ENCODE measurements at regions not wholly inside any gene's neighbourhood (a gene's known extent, or its start where the extent isn't known, plus 50 kb on each side); places are given as distances from the start of the nearest gene placed in this dataset.

DNA sequence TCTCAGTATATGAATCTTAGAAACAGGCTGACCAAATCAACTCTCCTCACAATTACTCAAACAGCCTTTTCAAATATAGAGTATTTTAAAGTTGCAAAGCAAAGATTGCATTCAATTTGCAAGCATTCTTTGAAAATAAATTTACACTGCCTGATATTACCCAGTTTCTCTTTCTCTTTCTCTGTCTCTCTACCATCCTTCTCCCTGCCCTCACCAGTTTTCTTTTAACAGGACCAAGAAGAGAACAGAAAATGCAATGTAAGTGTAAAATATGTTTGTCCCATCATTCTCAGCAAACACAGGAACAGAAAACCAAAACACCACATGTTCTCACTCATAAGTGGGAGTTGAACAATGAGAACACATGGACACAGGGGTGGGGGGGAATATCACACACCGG, 520.3 kb upstream of the USP15 start:
- 54 to 63% methylated on average over 1 of the region's 1 CpG for WGBS, 2 donors
- Histone ChIP-seq H3K4me1 (no peaks in the 10 kb centered on the region), H3K36me3 (no peaks in the 10 kb centered on the region), H3K9me3 (no peaks in the 10 kb centered on the region), H3K27ac (no peak overlapping the region), H3K27me3 (no peaks in the 10 kb centered on the region), H3K4me3 (no peak overlapping the region)
- DNase-seq: no peak
- no peak for TF ChIP-seq EP300 (IDR thresholded peaks at IDR 0.05)
- no peak for TF ChIP-seq POLR2AphosphoS5 (IDR thresholded peaks at IDR 0.05)
- TF ChIP-seq, protein P1, sequence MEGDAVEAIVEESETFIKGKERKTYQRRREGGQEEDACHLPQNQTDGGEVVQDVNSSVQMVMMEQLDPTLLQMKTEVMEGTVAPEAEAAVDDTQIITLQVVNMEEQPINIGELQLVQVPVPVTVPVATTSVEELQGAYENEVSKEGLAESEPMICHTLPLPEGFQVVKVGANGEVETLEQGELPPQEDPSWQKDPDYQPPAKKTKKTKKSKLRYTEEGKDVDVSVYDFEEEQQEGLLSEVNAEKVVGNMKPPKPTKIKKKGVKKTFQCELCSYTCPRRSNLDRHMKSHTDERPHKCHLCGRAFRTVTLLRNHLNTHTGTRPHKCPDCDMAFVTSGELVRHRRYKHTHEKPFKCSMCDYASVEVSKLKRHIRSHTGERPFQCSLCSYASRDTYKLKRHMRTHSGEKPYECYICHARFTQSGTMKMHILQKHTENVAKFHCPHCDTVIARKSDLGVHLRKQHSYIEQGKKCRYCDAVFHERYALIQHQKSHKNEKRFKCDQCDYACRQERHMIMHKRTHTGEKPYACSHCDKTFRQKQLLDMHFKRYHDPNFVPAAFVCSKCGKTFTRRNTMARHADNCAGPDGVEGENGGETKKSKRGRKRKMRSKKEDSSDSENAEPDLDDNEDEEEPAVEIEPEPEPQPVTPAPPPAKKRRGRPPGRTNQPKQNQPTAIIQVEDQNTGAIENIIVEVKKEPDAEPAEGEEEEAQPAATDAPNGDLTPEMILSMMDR (IDR thresholded peaks at IDR 0.05): no peak
- no peak for TF ChIP-seq POLR2A (IDR thresholded peaks at IDR 0.05)
- no peak for ATAC-seq (ENCODE audit: low FRiP score in 2 of 2)

DNA sequence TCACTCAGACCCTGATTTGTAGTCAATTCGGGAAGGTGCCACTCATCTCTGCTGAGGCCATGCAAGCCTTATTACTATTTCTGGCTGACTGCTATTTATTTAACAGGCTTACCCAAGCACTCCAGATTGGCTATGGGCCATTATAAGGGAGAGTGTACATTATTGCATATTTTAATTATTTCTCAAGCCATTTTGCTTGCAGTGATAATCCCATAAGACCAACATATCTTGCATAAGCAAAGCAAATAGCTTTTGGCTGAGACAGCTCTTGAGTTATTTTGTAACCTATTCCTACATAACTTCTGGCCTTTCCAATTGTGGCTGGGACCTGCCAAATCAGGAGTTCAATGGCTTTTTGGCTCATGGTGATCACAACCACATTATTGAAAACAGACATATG, 509.6 kb upstream of the USP15 start:
- Histone ChIP-seq H3K9me3 (no peaks in the 10 kb centered on the region), H3K36me3 (no peaks in the 10 kb centered on the region), H3K4me3 (no peak overlapping the region), H3K27ac (no peak overlapping the region), H3K27me3 (no peaks in the 10 kb centered on the region), H3K4me1 (no peaks in the 10 kb centered on the region)
- TF ChIP-seq, protein P1 (IDR thresholded peaks at IDR 0.05): no peak
- no peak for TF ChIP-seq POLR2A (IDR thresholded peaks at IDR 0.05)
- no peak for TF ChIP-seq EP300 (IDR thresholded peaks at IDR 0.05)
- TF ChIP-seq POLR2AphosphoS5 (IDR thresholded peaks at IDR 0.05): no peak
- ATAC-seq (ENCODE audit: low FRiP score in 2 of 2) (no peak), DNase-seq (no peak)
- 61 to 76% methylated on average over 1 of the region's 1 CpG for WGBS, 2 donors

DNA sequence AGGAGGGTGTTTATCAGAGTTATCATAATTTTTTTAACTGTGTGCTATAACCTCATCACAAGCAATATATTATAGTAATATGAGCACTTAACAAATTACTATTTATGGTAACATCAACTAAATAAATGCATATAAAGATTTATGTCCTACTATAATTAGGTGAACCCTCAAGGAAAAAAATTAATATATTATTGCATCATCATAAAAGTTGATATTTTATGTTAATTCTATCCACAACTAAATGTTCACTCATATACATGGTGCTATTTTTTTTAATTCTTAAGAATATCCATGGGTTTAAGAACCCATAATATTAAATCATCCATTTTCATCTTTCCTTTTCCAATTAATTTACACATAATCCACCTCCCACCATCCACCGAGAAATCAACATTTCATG, 506.0 kb upstream of the USP15 start:
- Histone ChIP-seq H3K27me3 (no peaks in the 10 kb centered on the region), H3K27ac (no peak overlapping the region), H3K36me3 (no peaks in the 10 kb centered on the region), H3K4me1 (no peaks in the 10 kb centered on the region), H3K9me3 (no peaks in the 10 kb centered on the region), H3K4me3 (no peak overlapping the region)
- TF ChIP-seq EP300 (IDR thresholded peaks at IDR 0.05): no peak
- TF ChIP-seq, protein P1 (IDR thresholded peaks at IDR 0.05): no peak
- TF ChIP-seq POLR2A (IDR thresholded peaks at IDR 0.05): no peak
- TF ChIP-seq POLR2AphosphoS5 (IDR thresholded peaks at IDR 0.05): no peak
- 92 to 93% methylated on average over 1 of the region's 1 CpG for WGBS, 2 donors
- no peak for DNase-seq
- ATAC-seq (ENCODE audit: low FRiP score in 2 of 2): no peak

DNA sequence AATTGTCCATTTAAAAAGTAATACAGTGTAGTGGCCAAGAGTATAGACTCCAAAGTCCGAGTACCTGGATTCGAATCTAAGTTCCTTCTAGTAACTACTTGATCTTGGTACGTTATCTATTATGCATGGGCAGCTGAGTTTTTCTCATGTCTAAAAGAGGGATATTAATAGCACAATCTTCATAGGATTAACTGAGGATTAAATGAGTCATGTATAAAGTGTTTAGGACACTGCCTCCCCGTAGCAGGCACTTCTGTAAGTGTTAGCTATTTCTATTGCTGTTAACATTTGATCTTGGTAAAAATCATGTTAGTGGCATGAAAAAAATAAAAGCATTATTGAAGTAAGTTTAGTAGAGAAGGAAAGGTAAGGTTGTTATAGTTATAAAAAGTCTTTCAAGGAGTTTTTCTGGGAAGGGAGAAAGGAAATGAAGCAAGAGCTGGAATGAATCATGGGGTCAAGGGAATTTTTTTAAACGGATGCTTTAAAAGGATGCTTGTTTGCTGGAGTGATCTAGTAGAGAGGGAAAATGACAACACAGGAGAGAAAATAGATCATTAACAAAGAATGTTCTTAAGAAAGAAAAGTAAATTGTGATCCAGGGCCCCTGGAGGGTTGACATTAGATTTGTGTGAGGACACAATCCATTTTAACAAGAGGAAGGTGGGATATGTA, 502.2 kb upstream of the USP15 start:
- Histone ChIP-seq H3K4me1 (no peaks in the 10 kb centered on the region), H3K27ac (no peak overlapping the region), H3K4me3 (no peak overlapping the region), H3K27me3 (no peaks in the 10 kb centered on the region), H3K9me3 (no peaks in the 10 kb centered on the region), H3K36me3 (no peaks in the 10 kb centered on the region)
- ATAC-seq (ENCODE audit: low FRiP score in 2 of 2): no peak
- 77 to 79% methylated on average over 5 of the region's 5 CpGs for WGBS, 2 donors
- TF ChIP-seq, protein P1 (IDR thresholded peaks at IDR 0.05): no peak
- TF ChIP-seq EP300 (IDR thresholded peaks at IDR 0.05): no peak
- no peak for TF ChIP-seq POLR2A (IDR thresholded peaks at IDR 0.05)
- no peak for TF ChIP-seq POLR2AphosphoS5 (IDR thresholded peaks at IDR 0.05)
- no peak for DNase-seq

DNA sequence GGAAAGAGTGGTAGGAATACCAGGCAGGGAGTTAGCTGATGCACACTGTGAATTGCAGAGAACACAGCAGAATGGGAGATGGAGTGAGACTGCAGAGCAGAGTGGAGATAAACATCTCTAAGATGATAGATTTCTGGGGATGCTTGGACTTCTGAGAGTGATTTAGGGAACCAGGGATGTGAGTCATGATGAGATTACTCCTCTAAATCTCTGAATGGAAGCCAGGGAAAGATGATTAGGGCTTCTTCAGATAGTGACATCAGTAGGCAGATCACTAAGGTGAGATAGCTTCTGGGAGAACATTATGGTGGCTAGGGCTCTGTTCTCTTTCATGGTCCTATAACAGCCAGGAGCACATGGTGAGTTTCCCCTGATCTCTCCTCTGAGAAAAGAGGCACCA, 501.5 kb upstream of the USP15 start:
- Histone ChIP-seq H3K9me3 (no peaks in the 10 kb centered on the region), H3K4me1 (no peaks in the 10 kb centered on the region), H3K27me3 (no peaks in the 10 kb centered on the region), H3K27ac (no peak overlapping the region), H3K36me3 (no peaks in the 10 kb centered on the region), H3K4me3 (no peak overlapping the region)
- TF ChIP-seq EP300 (IDR thresholded peaks at IDR 0.05) (no peak), POLR2AphosphoS5 (IDR thresholded peaks at IDR 0.05) (no peak), POLR2A (IDR thresholded peaks at IDR 0.05) (no peak)
- TF ChIP-seq, protein P1 (IDR thresholded peaks at IDR 0.05): no peak
- DNase-seq: no peak
- no peak for ATAC-seq (ENCODE audit: low FRiP score in 2 of 2)
